Astrocyte of the spinal cord (primary cell): ENCODE measurements at regions not wholly inside any gene's neighbourhood (a gene's known extent, or its start where the extent isn't known, plus 50 kb on each side); places are given as distances from the start of the nearest gene placed in this dataset.

ENCODE experiments used
- DNase-seq: peaks from one replicate; pipeline ENCODE4 v3.0.0; 2011; ENCODE audit warnings: low read depth, low spot score
- H3K4me3 ChIP-seq: 2 replicates; pipeline ENCODE4 v1.5.1; 2011; ENCODE audit warnings: low read depth, mild to moderate bottlenecking, low read length, moderate library complexity
- in situ Hi-C: cut with HindIII; loops from 2 replicates; pipeline ENCODE4 v1.10.0; 2017; ENCODE audit warnings: low sequenced_read_pairs
- TF ChIP-seq, protein P1 (sequence below): IDR thresholded peaks from 2 replicates; pipeline ENCODE4 v1.5.1; 2012; ENCODE audit warnings: low read depth, mild to moderate bottlenecking, low read length, inconsistent platforms

DNA sequence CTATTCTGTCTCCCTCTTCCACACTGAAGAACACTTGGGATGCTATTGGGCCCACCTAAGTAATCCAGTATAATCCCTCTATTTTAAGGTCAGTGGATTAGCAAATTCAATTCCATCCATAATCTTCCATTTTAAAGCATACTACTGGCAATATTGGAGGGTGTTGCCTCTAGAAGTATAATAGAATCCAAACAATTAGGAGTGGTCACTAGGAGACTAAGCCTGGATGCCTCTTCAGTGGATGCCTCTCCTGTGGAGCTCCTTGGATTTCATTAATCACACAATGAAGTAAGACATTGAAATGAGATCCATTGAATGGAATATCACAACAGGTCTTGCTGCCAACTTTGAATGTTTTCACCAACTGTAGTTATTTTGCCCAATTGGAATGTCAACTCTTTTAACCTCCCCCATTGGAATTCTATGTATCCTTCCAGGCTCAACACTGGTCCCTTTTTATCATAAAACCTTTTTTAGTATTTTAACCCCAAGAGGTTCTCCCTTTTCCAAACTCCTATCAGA is 311.6 kb downstream of the PLK2 start:
- TF ChIP-seq, protein P1, sequence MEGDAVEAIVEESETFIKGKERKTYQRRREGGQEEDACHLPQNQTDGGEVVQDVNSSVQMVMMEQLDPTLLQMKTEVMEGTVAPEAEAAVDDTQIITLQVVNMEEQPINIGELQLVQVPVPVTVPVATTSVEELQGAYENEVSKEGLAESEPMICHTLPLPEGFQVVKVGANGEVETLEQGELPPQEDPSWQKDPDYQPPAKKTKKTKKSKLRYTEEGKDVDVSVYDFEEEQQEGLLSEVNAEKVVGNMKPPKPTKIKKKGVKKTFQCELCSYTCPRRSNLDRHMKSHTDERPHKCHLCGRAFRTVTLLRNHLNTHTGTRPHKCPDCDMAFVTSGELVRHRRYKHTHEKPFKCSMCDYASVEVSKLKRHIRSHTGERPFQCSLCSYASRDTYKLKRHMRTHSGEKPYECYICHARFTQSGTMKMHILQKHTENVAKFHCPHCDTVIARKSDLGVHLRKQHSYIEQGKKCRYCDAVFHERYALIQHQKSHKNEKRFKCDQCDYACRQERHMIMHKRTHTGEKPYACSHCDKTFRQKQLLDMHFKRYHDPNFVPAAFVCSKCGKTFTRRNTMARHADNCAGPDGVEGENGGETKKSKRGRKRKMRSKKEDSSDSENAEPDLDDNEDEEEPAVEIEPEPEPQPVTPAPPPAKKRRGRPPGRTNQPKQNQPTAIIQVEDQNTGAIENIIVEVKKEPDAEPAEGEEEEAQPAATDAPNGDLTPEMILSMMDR: no peak
- no peak overlapping the region for H3K4me3 ChIP-seq
- DNase-seq: no peak
- in situ Hi-C loops: no loop called here

DNA sequence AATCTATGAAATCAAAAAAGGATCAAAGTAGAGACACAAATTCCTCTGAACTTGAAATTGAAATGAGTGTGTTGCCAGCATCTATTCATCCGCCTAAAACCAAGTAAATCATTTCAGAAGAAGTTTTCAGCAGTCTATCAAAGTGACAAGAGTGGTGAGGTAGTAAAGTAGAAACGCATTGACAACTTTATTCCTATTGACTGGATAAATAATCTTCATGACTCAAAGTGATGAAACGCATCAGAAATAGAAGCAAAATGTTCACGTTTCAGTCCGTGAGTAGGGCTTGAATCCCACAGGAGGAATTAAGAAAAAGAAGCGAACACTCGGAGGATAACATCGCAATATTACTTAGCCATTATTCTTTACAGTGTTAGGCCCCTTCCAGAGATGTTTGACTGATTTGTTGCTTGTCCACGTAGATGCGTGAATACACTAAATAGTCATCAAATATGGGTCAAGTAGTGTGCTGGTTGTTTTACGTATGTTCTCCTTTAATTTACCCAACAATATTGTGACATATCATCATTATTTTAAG is 314.4 kb downstream of the PLK2 start:
- in situ Hi-C loops: no loop called here
- TF ChIP-seq, protein P1: no peak
- no peak overlapping the region for H3K4me3 ChIP-seq
- no peak for DNase-seq

DNA sequence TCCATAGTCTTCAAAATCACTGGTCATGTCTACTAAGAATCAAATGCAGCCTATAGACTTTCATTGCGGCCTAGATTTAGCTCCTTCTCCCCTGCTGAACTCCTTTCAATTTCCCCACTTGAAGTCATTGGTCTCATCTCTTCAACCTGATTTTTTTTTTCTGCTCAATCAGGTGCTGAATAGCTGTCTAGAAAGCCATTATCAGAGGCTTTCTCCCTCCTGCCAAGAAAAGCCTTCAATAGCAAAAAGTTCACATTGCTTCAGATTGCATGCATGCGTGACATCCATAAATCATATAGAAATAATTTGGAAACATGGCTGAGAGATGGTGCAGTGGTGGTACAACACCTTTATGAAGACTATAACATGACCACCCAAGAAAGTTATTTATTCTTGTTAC is 316.2 kb downstream of the PLK2 start:
- TF ChIP-seq, protein P1: no peak
- no peak for DNase-seq
- H3K4me3 ChIP-seq: no peak overlapping the region
- in situ Hi-C loops: no loop called here

DNA sequence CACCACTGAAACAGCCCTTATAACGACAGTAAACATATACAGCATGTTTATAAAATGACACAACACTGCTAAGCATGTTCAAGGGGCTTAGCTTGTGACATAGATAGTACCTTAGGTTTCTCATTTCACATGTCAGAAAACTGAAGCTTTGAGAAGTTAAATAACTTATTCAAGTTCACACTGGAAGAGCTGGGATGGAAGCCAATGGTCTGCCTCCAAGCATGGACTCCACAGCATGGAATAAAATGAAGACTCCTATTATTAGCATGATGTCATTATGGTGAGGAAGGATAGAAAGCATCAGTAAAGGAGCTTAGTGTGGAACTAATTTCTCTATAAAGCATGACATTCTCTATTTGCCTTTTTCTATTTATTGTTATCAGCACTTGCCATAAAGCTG is 316.7 kb downstream of the PLK2 start:
- TF ChIP-seq, protein P1: no peak
- in situ Hi-C loops: no loop called here
- no peak overlapping the region for H3K4me3 ChIP-seq
- no peak for DNase-seq

DNA sequence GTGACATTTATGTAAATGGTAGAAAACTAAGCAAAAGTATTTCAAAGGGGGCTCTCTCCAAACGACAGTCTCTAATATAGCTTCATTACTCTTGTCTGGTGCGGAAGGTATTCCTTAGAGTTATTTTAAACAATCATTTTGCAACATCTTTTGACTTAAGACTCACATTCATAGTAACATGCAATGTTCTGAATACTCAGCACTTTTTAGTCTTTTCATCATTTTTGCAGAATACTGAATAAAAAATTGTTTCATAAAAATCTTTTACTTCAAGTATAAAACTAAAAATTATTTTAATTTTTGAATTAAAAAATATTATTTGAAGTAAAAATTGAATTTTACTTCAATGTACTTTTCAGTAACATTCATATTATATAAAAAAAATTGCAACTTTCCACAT is 321.1 kb downstream of the PLK2 start:
- TF ChIP-seq, protein P1: no peak
- no peak overlapping the region for H3K4me3 ChIP-seq
- in situ Hi-C loops: no loop called here
- no peak for DNase-seq

DNA sequence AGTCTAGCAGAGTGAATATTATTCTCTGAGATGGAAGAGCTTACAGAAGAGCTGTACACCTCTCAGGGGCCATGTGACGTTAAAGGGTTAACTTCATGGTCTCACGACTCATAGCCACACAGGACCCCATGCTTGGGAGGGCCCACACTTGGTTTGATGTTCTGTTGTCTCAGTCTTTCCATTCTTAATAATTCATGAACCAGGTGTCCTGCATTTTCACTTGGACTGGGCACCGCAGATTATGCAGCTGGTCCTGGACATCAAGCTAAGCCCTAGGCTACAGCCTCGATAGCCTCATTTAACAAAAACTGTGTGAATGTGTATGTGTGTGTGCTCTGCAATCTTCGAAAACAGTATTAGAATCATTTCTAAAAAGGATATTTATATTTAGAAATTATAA is 323.5 kb downstream of the PLK2 start:
- in situ Hi-C loops: no loop called here
- H3K4me3 ChIP-seq: no peak overlapping the region
- TF ChIP-seq, protein P1: no peak

More for the DNA sequence above, 323.5 kb downstream of the PLK2 start:
- DNase-seq: no peak
